CD14-positive monocyte (primary cell): ENCODE measurements at regions not wholly inside any gene's neighbourhood (a gene's known extent, or its start where the extent isn't known, plus 50 kb on each side); places are given as distances from the start of the nearest gene placed in this dataset.
A peak's percentile ranks its signal among the peaks of the same experiment; 100 is the strongest.

Experiments used
- DNase-seq, 3 donors: peaks; one replicate each; pipeline ENCODE4 v3.0.0-alpha.2; 2011 to 2022
- H2AFZ ChIP-seq: 2 replicates; pipeline ENCODE4 v1.6.0; 2012; ENCODE audit warnings: mild to moderate bottlenecking, low read depth, low read length, inconsistent platforms; ENCODE audit not compliant: insufficient read depth, poor library complexity, severe bottlenecking
- H3K27ac ChIP-seq, 2 donors: 1 replicate in 1 of 2; 2 replicates in 1 of 2; pipeline ENCODE4 v1.5.1; 2012 to 2013; ENCODE audit warnings: low read length in 2 of 2, control low read depth in 1 of 2, inconsistent platforms in 1 of 2, low read depth in 1 of 2, mild to moderate bottlenecking in 1 of 2
- H3K27me3 ChIP-seq, 2 donors: one replicate each; pipeline versions ENCODE4 v1.6.0 to v1.6.1; 2011 to 2013; ENCODE audit warnings: low read length in 2 of 2; ENCODE audit not compliant: control insufficient read depth in 2 of 2, insufficient read depth in 2 of 2
- H3K36me3 ChIP-seq, 2 donors: replicated peaks in 1 of 2; 1 replicate in 1 of 2; 2 replicates in 1 of 2; pipeline versions ENCODE4 v1.5.1 to v1.6.1; 2012 to 2013; ENCODE audit warnings: low read length in 2 of 2, control low read depth in 1 of 2, inconsistent platforms in 1 of 2, mild to moderate bottlenecking in 1 of 2; ENCODE audit not compliant: insufficient read depth in 2 of 2, control insufficient read depth in 1 of 2
- H3K4me1 ChIP-seq, 2 donors: 1 replicate in 1 of 2; 2 replicates in 1 of 2; pipeline versions ENCODE4 v1.5.1 to v1.6.1; 2012 to 2013; ENCODE audit warnings: low read length in 2 of 2, control low read depth in 1 of 2, inconsistent platforms in 1 of 2, mild to moderate bottlenecking in 1 of 2, moderate library complexity in 1 of 2; ENCODE audit not compliant: insufficient read depth in 2 of 2, control insufficient read depth in 1 of 2
- H3K4me2 ChIP-seq: replicated peaks from 2 replicates; pipeline ENCODE3; 2012; ENCODE audit warnings: low read length, moderate library complexity, mild to moderate bottlenecking; ENCODE audit not compliant: poor library complexity, severe bottlenecking; ENCODE audit errors: extremely low read depth
- H3K4me3 ChIP-seq, 3 experiments: fragments of 200-600 bp in 1 of 3; sonication (generic) in 1 of 3; replicated peaks in 1 of 3; 1 replicate in 2 of 3; 2 replicates in 1 of 3; pipeline ENCODE4 v1.5.1; 2011 to 2013; ENCODE audit warnings: low read length in 3 of 3, mild to moderate bottlenecking in 3 of 3, control low read depth in 2 of 3, low read depth in 2 of 3, inconsistent platforms in 1 of 3, moderate library complexity in 1 of 3
- H3K79me2 ChIP-seq: 2 replicates; pipeline ENCODE4 v1.6.0; 2012; ENCODE audit warnings: mild to moderate bottlenecking, control low read depth, inconsistent platforms, low read length, moderate library complexity; ENCODE audit not compliant: insufficient read depth
- H3K9ac ChIP-seq: 2 replicates; pipeline ENCODE4 v1.6.0; 2017; ENCODE audit warnings: low read length, mild to moderate bottlenecking; ENCODE audit not compliant: insufficient read depth, poor library complexity, severe bottlenecking
- H3K9me3 ChIP-seq, 2 donors: replicated peaks in 1 of 2; 1 replicate in 1 of 2; 2 replicates in 1 of 2; pipeline versions ENCODE4 v1.5.1 to v1.6.1; 2012 to 2013; ENCODE audit warnings: low read length in 2 of 2, control low read depth in 1 of 2; ENCODE audit not compliant: control insufficient read depth in 1 of 2, insufficient read depth in 1 of 2
- H4K20me1 ChIP-seq: 2 replicates; pipeline ENCODE4 v1.6.0; 2012; ENCODE audit warnings: mild to moderate bottlenecking, low read length, control low read depth, moderate library complexity; ENCODE audit not compliant: insufficient read depth
- H3K27ac Mint-ChIP-seq, 7 donors: one replicate each; pipeline ENCODE4 v1.8.0; 2020; ENCODE audit warnings: mild to moderate bottlenecking in 7 of 7, mixed read lengths in 7 of 7, moderate library complexity in 6 of 7, inconsistent platforms in 2 of 7
- H3K27me3 Mint-ChIP-seq, 3 donors: one replicate each; pipeline ENCODE4 v1.8.0; 2021 to 2022; ENCODE audit warnings: low read depth in 3 of 3, mild to moderate bottlenecking in 3 of 3, mixed read lengths in 3 of 3, moderate library complexity in 3 of 3, inconsistent platforms in 1 of 3
- H3K36me3 Mint-ChIP-seq, 2 donors: one replicate each; pipeline ENCODE4 v1.8.0; 2020; ENCODE audit warnings: mixed read lengths in 2 of 2, inconsistent platforms in 1 of 2, mild to moderate bottlenecking in 1 of 2
- H3K4me1 Mint-ChIP-seq: one replicate; pipeline ENCODE4 v1.8.0; 2020; ENCODE audit warnings: mild to moderate bottlenecking, mixed read lengths
- H3K4me3 Mint-ChIP-seq, 2 donors: one replicate each; pipeline ENCODE4 v1.8.0; 2020; ENCODE audit warnings: mild to moderate bottlenecking in 2 of 2, mixed read lengths in 2 of 2, moderate library complexity in 1 of 2
- H3K9me3 Mint-ChIP-seq, 7 donors: one replicate each; pipeline ENCODE4 v1.8.0; 2020 to 2022; ENCODE audit warnings: mixed read lengths in 7 of 7, mild to moderate bottlenecking in 6 of 7, moderate library complexity in 6 of 7, inconsistent platforms in 2 of 7
- CTCF ChIP-seq: fragments of 200-600 bp; IDR thresholded peaks from one replicate; pipeline ENCODE4 v1.8.0; 2022; ENCODE audit warnings: antibody characterized with exemption, mild to moderate bottlenecking
- WGBS: methylation state at CpG from one replicate; pipeline ENCODE4 v1.1.5; 2013; ENCODE audit warnings: missing lambda C conversion rate; ENCODE audit not compliant: insufficient coverage; 5-methylcytosine and 5-hydroxymethylcytosine counted together
- intact Hi-C, 2 donors: fragments of 100-400 bp; cut with micrococcal nuclease; formaldehyde crosslinking; loops; one replicate each; pipeline versions ENCODE4 v1.15.0 to v1.15.1; 2023

GRCh38 chr5:73339711-73340110 lies 108.9 kb downstream of the FOXD1 start:
- Histone ChIP-seq H3K27me3 (peaks cover 14 to 22% of the 10 kb centered on the region in 2 donors), H3K4me2 (no peak overlapping the region), H3K9me3 (peaks cover 8 to 10% of the 10 kb centered on the region in 2 donors), H3K79me2 (no peaks in the 10 kb centered on the region), H2AFZ (no peak overlapping the region), H3K4me3 (no peak overlapping the region), H4K20me1 (no peaks in the 10 kb centered on the region), H3K9ac (no peak overlapping the region), H3K27ac (no peak overlapping the region), H3K36me3 (no peaks in the 10 kb centered on the region), H3K4me1 (no peaks in the 10 kb centered on the region)
- Mint-ChIP-seq H3K27me3 (peaks cover 19 to 60% (median 35%) of the 10 kb centered on the region in 3 donors), H3K27ac (no peak overlapping the region), H3K36me3 (no peaks in the 10 kb centered on the region), H3K9me3 (peaks cover 4 to 20% (median 13%) of the 10 kb centered on the region in 7 donors), H3K4me1 (peaks cover 4% of the 10 kb centered on the region), H3K4me3 (no peak overlapping the region)
- no peak for DNase-seq
- intact Hi-C loops: no loop called here
- TF ChIP-seq CTCF: no peak
- WGBS: 100% methylated on average over 3 of the region's 4 CpGs

GRCh38 chr5:73339051-73339575 lies 109.5 kb downstream of the FOXD1 start:
- peaks cover 17 to 61% (median 35%) of the 10 kb centered on the region in 3 donors for H3K27me3 Mint-ChIP-seq
- H3K36me3 ChIP-seq: no peaks in the 10 kb centered on the region

More at GRCh38 chr5:73339051-73339575, 109.5 kb downstream of the FOXD1 start:
- Histone ChIP-seq H2AFZ (no peak overlapping the region), H3K79me2 (no peaks in the 10 kb centered on the region), H3K9me3 (peaks cover 3 to 9% of the 10 kb centered on the region in 2 donors), H3K9ac (no peak overlapping the region), H3K27ac (no peak overlapping the region), H3K4me1 (no peaks in the 10 kb centered on the region), H3K27me3 (peaks cover 20 to 28% of the 10 kb centered on the region in 2 donors), H3K4me2 (no peak overlapping the region), H3K4me3 (no peak overlapping the region), H4K20me1 (no peaks in the 10 kb centered on the region)
- intact Hi-C loops: no loop called here
- no peaks in the 10 kb centered on the region for H3K36me3 Mint-ChIP-seq
- H3K27ac Mint-ChIP-seq: no peak overlapping the region
- no peak for DNase-seq
- TF ChIP-seq CTCF: no peak
- WGBS: 85% methylated on average over 11 of the region's 15 CpGs
- peaks cover 4 to 19% (median 8%) of the 10 kb centered on the region in 7 donors for H3K9me3 Mint-ChIP-seq
- H3K4me3 Mint-ChIP-seq: peak overlapping the region in 1 of 2 donors; percentile 5
- peaks cover 4% of the 10 kb centered on the region for H3K4me1 Mint-ChIP-seq
